ENCODE measurements at regions not wholly inside any gene's neighbourhood (a gene's known extent, or its start where the extent isn't known, plus 50 kb on each side); places are given as distances from the start of the nearest gene placed in this dataset.

DNA sequence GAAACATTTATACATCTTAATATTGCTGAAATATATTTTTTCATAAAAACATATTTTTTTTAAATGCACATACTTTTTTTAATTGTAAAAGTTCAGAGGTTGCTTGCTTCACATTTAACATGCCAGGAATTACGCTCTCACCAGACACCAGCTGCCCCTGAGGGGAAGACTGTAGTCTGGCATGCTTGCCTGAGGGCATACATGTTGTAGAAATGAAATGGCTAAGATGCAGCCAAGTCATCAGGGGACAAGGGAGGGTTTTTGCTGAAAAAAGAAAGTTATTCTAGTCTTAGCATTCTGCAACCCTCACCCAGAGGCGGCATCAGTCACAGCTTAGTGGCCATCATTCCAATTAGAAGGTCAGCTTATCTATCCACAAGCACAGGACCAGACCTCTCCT lies 426.7 kb upstream of the FTMT start:
- TF ChIP-seq, protein P1, sequence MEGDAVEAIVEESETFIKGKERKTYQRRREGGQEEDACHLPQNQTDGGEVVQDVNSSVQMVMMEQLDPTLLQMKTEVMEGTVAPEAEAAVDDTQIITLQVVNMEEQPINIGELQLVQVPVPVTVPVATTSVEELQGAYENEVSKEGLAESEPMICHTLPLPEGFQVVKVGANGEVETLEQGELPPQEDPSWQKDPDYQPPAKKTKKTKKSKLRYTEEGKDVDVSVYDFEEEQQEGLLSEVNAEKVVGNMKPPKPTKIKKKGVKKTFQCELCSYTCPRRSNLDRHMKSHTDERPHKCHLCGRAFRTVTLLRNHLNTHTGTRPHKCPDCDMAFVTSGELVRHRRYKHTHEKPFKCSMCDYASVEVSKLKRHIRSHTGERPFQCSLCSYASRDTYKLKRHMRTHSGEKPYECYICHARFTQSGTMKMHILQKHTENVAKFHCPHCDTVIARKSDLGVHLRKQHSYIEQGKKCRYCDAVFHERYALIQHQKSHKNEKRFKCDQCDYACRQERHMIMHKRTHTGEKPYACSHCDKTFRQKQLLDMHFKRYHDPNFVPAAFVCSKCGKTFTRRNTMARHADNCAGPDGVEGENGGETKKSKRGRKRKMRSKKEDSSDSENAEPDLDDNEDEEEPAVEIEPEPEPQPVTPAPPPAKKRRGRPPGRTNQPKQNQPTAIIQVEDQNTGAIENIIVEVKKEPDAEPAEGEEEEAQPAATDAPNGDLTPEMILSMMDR (IDR thresholded peaks at IDR 0.05) = no peak
- no peak for TF ChIP-seq POLR2A (IDR thresholded peaks at IDR 0.05)
